Psoas muscle (tissue), 7 donors: ENCODE measurements at regions not wholly inside any gene's neighbourhood (a gene's known extent, or its start where the extent isn't known, plus 50 kb on each side); places are given as distances from the start of the nearest gene placed in this dataset.

Source experiments
- ATAC-seq, 4 donors: fragments of 200-7000 bp; cut with Tn5 transposase; one replicate each; pipeline ENCODE4 v1.9.1; 2020; ENCODE audit warnings: moderate library complexity in 3 of 4, mild to moderate bottlenecking in 2 of 4
- DNase-seq, 2 donors: peaks; one replicate each; pipeline ENCODE4 v3.0.0-alpha.2; 2020
- H3K27ac ChIP-seq: fragments of 200-600 bp; one replicate; pipeline ENCODE4 v1.8.0; 2022
- H3K27me3 ChIP-seq, 3 donors: fragments of 200-600 bp in 1 of 3; one replicate each; pipeline versions ENCODE4 v1.6.1 to v1.8.0; 2013 to 2022; ENCODE audit warnings: low read length in 2 of 3, mild to moderate bottlenecking in 2 of 3, moderate library complexity in 1 of 3; ENCODE audit not compliant: insufficient read depth in 3 of 3
- H3K36me3 ChIP-seq, 2 donors: fragments of 200-600 bp in 1 of 2; one replicate each; pipeline versions ENCODE4 v1.6.1 to v1.8.0; 2013 to 2022; ENCODE audit warnings: low read depth in 1 of 2, mild to moderate bottlenecking in 1 of 2, moderate library complexity in 1 of 2; ENCODE audit not compliant: insufficient read depth in 1 of 2
- H3K4me1 ChIP-seq: fragments of 200-600 bp; one replicate; pipeline ENCODE4 v1.8.0; 2022
- H3K4me3 ChIP-seq: fragments of 200-600 bp; one replicate; pipeline ENCODE4 v1.8.0; 2022; ENCODE audit warnings: mild to moderate bottlenecking
- H3K9me3 ChIP-seq: fragments of 200-600 bp; one replicate; pipeline ENCODE4 v1.8.0; 2022
- WGBS, 3 donors: extraction: QIAGEN DNeasy Blood & Tissue Kit; methylation state at CpG; one replicate each; pipeline versions ENCODE4 v1.1.6 to v1.1.7; 2013; 5-methylcytosine and 5-hydroxymethylcytosine counted together
- intact Hi-C, 2 donors: fragments of 100-400 bp; cut with DNase I; formaldehyde crosslinking; loops; one replicate each; pipeline versions ENCODE4 v1.11.0 to v1.14.2; 2022
- TF ChIP-seq, protein P1 (sequence below): fragments of 200-600 bp; IDR thresholded peaks from one replicate; pipeline ENCODE4 v1.8.0; 2022; ENCODE audit warnings: antibody characterized with exemption
- donor health status: healthy with polysubstance abuse.
- donor health status: DM: no; HTN: no; CAD: no; lungs with moderate emphysema.
- donor health status: Bipolar disorder and iron deficiency.
- donor health status: healthy.
- donor health status: DM: yes; HTN: yes; CAD: no.
- donor health status: DM: no; HTN: no; CAD: no.
- donor health status: DM: yes; HTN: yes; CAD: no.

DNA sequence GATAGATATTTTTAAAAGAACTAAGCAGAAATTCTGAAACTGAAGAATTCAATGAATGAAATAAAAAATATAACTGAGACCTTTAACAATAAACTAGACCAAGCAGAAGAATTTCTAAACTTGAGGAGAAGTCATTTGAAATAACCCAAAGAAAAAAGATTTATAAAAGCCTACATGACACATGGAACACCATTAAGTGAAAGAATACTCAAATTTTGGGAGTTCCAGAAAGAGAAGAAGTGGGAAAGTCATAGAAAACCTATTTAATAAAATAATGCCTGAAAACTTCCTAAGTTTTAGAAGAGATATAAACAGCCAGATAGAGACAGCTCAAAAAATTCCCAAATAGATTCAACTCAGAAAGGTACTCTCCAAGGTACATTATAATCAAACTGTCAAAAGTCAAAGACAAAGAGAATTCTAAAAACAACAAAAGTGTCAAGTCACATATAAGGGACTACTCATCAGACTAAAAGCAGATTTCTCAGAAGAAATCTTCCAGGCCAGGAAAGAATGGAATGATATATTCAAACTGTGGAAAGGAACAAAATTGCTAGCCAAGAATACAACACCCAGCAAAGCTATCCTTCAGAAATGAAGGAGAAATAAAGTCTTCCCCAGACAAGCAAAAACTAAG is 72.9 kb upstream of the GNAZ start:
- Histone ChIP-seq H3K27ac (no peak overlapping the region), H3K4me1 (no peaks in the 10 kb centered on the region), H3K36me3 (no peaks in the 10 kb centered on the region), H3K9me3 (peaks cover 22% of the 10 kb centered on the region), H3K4me3 (no peak overlapping the region), H3K27me3 (peaks cover 0 to 3% (median 2%) of the 10 kb centered on the region in 3 donors)
- ATAC-seq (no peak), DNase-seq (no peak)
- TF ChIP-seq, protein P1, sequence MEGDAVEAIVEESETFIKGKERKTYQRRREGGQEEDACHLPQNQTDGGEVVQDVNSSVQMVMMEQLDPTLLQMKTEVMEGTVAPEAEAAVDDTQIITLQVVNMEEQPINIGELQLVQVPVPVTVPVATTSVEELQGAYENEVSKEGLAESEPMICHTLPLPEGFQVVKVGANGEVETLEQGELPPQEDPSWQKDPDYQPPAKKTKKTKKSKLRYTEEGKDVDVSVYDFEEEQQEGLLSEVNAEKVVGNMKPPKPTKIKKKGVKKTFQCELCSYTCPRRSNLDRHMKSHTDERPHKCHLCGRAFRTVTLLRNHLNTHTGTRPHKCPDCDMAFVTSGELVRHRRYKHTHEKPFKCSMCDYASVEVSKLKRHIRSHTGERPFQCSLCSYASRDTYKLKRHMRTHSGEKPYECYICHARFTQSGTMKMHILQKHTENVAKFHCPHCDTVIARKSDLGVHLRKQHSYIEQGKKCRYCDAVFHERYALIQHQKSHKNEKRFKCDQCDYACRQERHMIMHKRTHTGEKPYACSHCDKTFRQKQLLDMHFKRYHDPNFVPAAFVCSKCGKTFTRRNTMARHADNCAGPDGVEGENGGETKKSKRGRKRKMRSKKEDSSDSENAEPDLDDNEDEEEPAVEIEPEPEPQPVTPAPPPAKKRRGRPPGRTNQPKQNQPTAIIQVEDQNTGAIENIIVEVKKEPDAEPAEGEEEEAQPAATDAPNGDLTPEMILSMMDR, result no peak
- intact Hi-C loops, result no loop called here

DNA sequence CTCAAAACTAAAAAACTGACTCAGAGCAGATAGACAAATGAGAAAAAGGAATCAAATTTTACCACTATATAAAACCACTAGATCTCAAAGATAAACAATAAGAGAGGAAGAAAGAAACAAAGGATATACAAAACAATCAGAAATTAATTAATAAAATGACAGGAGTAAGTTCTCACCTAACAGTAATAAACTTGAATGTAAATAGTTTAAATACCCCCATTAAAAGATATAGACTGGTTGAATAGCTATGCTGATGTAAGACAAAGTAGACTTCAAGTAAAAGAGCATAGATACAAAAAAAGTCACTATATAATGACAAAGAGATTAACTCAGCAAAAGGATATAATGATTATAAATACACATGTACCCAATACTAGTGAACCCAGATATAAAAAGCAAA is 72.3 kb upstream of the GNAZ start:
- no peaks in the 10 kb centered on the region for H3K4me1 ChIP-seq
- ATAC-seq, result no peak
- TF ChIP-seq, protein P1, result no peak
- DNase-seq, result no peak
- peaks cover 0 to 4% (median 3%) of the 10 kb centered on the region in 3 donors for H3K27me3 ChIP-seq
- H3K36me3 ChIP-seq, result no peaks in the 10 kb centered on the region
- intact Hi-C loops, result no loop called here
- no peak overlapping the region for H3K4me3 ChIP-seq
- H3K9me3 ChIP-seq, result peaks cover 22% of the 10 kb centered on the region
- H3K27ac ChIP-seq, result no peak overlapping the region

DNA sequence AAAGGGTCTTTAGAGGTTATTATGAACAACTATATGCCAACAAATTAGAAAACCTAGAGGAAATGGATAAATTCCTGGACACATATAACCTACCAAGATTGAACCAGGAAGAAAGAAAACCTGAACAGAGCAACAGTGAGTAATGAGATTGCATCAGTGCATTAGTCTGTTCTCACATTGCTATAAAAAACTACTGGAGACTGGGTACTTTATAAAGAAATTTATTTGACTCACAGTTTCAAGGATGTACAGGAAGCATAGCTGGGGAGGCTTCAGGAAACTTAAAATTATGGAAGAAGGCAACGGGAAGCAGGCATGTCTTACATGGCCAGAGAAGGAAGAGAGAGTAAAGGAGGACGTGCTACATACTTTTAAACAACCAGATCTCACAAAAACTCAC is 70.8 kb upstream of the GNAZ start:
- TF ChIP-seq, protein P1, result no peak
- 56 to 57% (median 56%) methylated on average over 2 of the region's 2 CpGs for WGBS, 3 donors
- Histone ChIP-seq H3K27ac (no peak overlapping the region), H3K4me1 (no peaks in the 10 kb centered on the region), H3K9me3 (peaks cover 22% of the 10 kb centered on the region), H3K36me3 (no peaks in the 10 kb centered on the region), H3K27me3 (peaks cover 0 to 3% (median 2%) of the 10 kb centered on the region in 3 donors), H3K4me3 (no peak overlapping the region)
- intact Hi-C loops, result no loop called here
- no peak for DNase-seq
- ATAC-seq, result no peak

DNA sequence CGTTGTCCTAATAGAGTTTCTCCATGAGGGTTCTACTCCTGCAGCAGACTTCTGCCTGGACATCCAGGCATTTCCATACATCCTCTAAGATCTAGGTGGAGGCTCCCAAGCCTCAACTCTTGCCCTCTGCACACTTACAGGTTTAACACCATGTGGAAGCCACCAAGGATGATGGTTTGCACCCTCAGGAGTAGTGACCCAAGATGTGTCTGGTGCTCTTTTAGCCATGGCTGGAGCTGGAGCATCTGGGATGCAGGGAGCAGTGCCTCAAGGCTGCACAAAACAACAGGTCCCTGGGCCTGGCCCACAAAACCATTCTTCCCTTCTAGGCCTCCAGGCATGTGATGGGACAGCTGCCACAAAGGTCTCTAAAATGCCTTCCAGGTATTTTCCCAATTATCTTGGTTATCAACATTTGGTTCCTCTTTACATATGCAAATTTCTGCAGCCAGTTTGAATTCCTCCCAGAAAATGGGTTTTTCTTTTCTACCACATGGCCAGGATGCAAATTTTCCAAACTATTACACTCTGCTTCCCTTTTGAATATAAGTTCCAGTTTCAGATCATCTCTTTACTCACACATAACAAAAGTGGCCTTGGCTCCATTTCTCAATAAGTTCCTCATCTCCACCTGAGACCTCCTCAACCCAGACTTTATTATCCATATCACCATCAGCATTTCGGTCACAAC is 69.5 kb upstream of the GNAZ start:
- intact Hi-C loops, result no loop called here
- TF ChIP-seq, protein P1, result no peak
- no peak for ATAC-seq
- Histone ChIP-seq H3K4me1 (no peaks in the 10 kb centered on the region), H3K36me3 (no peaks in the 10 kb centered on the region), H3K27ac (no peak overlapping the region), H3K27me3 (peaks cover 0 to 3% (median 2%) of the 10 kb centered on the region in 3 donors), H3K4me3 (no peak overlapping the region), H3K9me3 (peaks cover 22% of the 10 kb centered on the region)
- no peak for DNase-seq
- 86 to 91% (median 90%) methylated on average over 2 of the region's 2 CpGs for WGBS, 3 donors

DNA sequence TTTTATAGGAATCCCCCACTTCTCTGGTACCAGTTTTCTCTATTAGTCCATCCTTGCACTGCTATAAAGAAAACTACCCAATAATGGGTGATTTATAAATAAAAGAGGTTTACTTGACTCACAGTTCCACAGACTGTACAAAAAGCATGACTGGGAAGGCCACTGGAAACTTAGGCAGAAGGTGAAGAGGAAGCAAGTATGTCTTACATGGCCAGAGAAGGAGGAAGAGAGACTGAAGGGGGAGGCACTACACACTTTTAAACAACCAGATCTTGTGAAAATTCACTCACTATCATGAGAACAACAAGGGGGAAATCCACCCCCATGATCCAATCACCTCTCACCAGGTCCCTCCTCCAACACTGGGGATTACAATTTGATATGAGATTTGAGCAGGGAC is 68.9 kb upstream of the GNAZ start:
- Histone ChIP-seq H3K27ac (no peak overlapping the region), H3K36me3 (no peaks in the 10 kb centered on the region), H3K4me3 (no peak overlapping the region), H3K27me3 (peaks cover 0 to 3% (median 2%) of the 10 kb centered on the region in 3 donors), H3K9me3 (peaks cover 18% of the 10 kb centered on the region), H3K4me1 (no peaks in the 10 kb centered on the region)
- intact Hi-C loops, result no loop called here
- no peak for ATAC-seq
- TF ChIP-seq, protein P1, result no peak
- no peak for DNase-seq
